H1 (cell line): ENCODE measurements at regions not wholly inside any gene's neighbourhood (a gene's known extent, or its start where the extent isn't known, plus 50 kb on each side); places are given as distances from the start of the nearest gene placed in this dataset.

Source experiments
- CTCF ChIA-PET: fragments of 300-600 bp; sonication (Branson Sonifier 250); formaldehyde crosslinking; loops from one replicate; lab custom pipeline; 2021; ENCODE audit not compliant: partially characterized antibody; lab: Charles Lee
- POLR2A ChIA-PET: fragments of 300-600 bp; sonication (Branson Sonifier 250); formaldehyde crosslinking; loops from one replicate; lab custom pipeline; 2021; ENCODE audit warnings: inconsistent platforms; ENCODE audit not compliant: partially characterized antibody; lab: Charles Lee
- DNase-seq, 2 experiments: peaks; one replicate each; pipeline versions ENCODE4 v3.0.0 to v3.0.0-alpha.2; 2010 to 2022; ENCODE audit warnings: low spot score in 2 of 2, low read depth in 1 of 2, mixed read lengths in 1 of 2
- FAIRE-seq: peaks from 2 replicates; lab custom pipeline; 2011; peaks lifted over from hg19 to GRCh38; lab: Jason Lieb, UNC
- H2AFZ ChIP-seq: 2 replicates; pipeline ENCODE4 v1.8.1; 2012; ENCODE audit warnings: low read length, inconsistent platforms
- H2AK5ac ChIP-seq: 2 replicates; pipeline ENCODE4 v1.6.1; 2013; ENCODE audit warnings: low read depth, low read length
- H2BK120ac ChIP-seq: replicated peaks from 2 replicates; pipeline ENCODE3; 2013; ENCODE audit warnings: low read depth, low read length, inconsistent platforms
- H2BK12ac ChIP-seq: 2 replicates; pipeline ENCODE4 v1.6.1; 2013; ENCODE audit warnings: low read depth, low read length
- H2BK15ac ChIP-seq: 2 replicates; pipeline ENCODE4 v1.6.1; 2013; ENCODE audit warnings: low read length
- H2BK20ac ChIP-seq: 2 replicates; pipeline ENCODE4 v1.6.1; 2013; ENCODE audit warnings: low read length
- H2BK5ac ChIP-seq: 2 replicates; pipeline ENCODE4 v1.6.1; 2013; ENCODE audit warnings: low read depth, low read length
- H3K14ac ChIP-seq: 2 replicates; pipeline ENCODE4 v1.6.1; 2013; ENCODE audit warnings: inconsistent platforms; ENCODE audit not compliant: insufficient read length
- H3K18ac ChIP-seq: 2 replicates; pipeline ENCODE4 v1.6.1; 2013; ENCODE audit warnings: low read length; ENCODE audit errors: extremely low read depth
- H3K23ac ChIP-seq: 2 replicates; pipeline ENCODE4 v1.6.1; 2013; ENCODE audit warnings: inconsistent platforms; ENCODE audit not compliant: insufficient read length
- H3K23me2 ChIP-seq: 2 replicates; pipeline ENCODE4 v1.6.1; 2013; ENCODE audit warnings: low read depth, low read length
- H3K27ac ChIP-seq: 2 replicates; pipeline ENCODE4 v1.6.1; 2011; ENCODE audit warnings: low read depth, low read length, inconsistent platforms
- H3K27me3 ChIP-seq, 4 experiments: replicated peaks in 1 of 4; 1 replicate in 1 of 4; 2 replicates in 3 of 4; pipeline versions ENCODE4 v1.6.1 to v1.8.1; 2011 to 2013; ENCODE audit warnings: low read length in 3 of 4, mild to moderate bottlenecking in 3 of 4, inconsistent platforms in 2 of 4, mixed read lengths in 2 of 4, moderate library complexity in 1 of 4; ENCODE audit not compliant: control insufficient read depth in 3 of 4, insufficient read depth in 3 of 4; ENCODE audit errors: extremely low read depth in 1 of 4
- H3K36me3 ChIP-seq, 4 experiments: 2 replicates each; pipeline versions ENCODE4 v1.6.1 to v1.8.1; 2011 to 2013; ENCODE audit warnings: mild to moderate bottlenecking in 4 of 4, low read length in 3 of 4, moderate library complexity in 2 of 4, control low read depth in 1 of 4, inconsistent platforms in 1 of 4; ENCODE audit not compliant: insufficient read depth in 4 of 4, control insufficient read depth in 2 of 4
- H3K4ac ChIP-seq: replicated peaks from 2 replicates; pipeline ENCODE3; 2013; ENCODE audit warnings: low read length, low read depth, mixed read lengths, inconsistent platforms; ENCODE audit not compliant: insufficient read length
- H3K4me1 ChIP-seq, 4 experiments: replicated peaks in 1 of 4; 1 replicate in 1 of 4; 2 replicates in 3 of 4; pipeline versions ENCODE4 v1.6.1 to v1.8.1; 2011 to 2013; ENCODE audit warnings: low read length in 3 of 4, inconsistent platforms in 2 of 4, mixed read lengths in 1 of 4; ENCODE audit not compliant: insufficient read depth in 4 of 4, control insufficient read depth in 3 of 4
- H3K4me2 ChIP-seq, 2 experiments: 2 replicates each; pipeline versions ENCODE4 v1.6.1 to v1.8.1; 2011 to 2013; ENCODE audit warnings: low read depth in 2 of 2, low read length in 2 of 2, control low read depth in 1 of 2, inconsistent platforms in 1 of 2, mild to moderate bottlenecking in 1 of 2; ENCODE audit not compliant: insufficient read depth in 1 of 2
- H3K4me3 ChIP-seq, 4 experiments: fragments of 200-600, 300-600 bp in 1 of 4; sonication (generic), shearing (Covaris generic), sonication (Bioruptor Twin) in 1 of 4; 2 replicates each; pipeline versions ENCODE4 v1.5.1 to v1.8.1; 2011 to 2016; ENCODE audit warnings: low read length in 4 of 4, low read depth in 3 of 4, control low read depth in 2 of 4, inconsistent platforms in 2 of 4, mild to moderate bottlenecking in 2 of 4, mixed read lengths in 1 of 4, moderate library complexity in 1 of 4; ENCODE audit not compliant: insufficient read depth in 2 of 4; ENCODE audit errors: extremely low read depth in 1 of 4
- H3K56ac ChIP-seq: replicated peaks from 2 replicates; pipeline ENCODE3; 2013; ENCODE audit warnings: low read depth, mild to moderate bottlenecking, mixed read lengths, low read length, inconsistent platforms; ENCODE audit not compliant: insufficient read length
- H3K79me1 ChIP-seq: 2 replicates; pipeline ENCODE4 v1.6.1; 2013; ENCODE audit warnings: low read depth, low read length, control low read depth
- H3K79me2 ChIP-seq, 2 experiments: 2 replicates each; pipeline versions ENCODE4 v1.6.1 to v1.8.1; 2012 to 2013; ENCODE audit warnings: low read length in 2 of 2, mild to moderate bottlenecking in 2 of 2, inconsistent platforms in 1 of 2; ENCODE audit not compliant: insufficient read depth in 2 of 2, control insufficient read depth in 1 of 2
- H3K9ac ChIP-seq, 4 experiments: replicated peaks in 1 of 4; 1 replicate in 1 of 4; 2 replicates in 3 of 4; pipeline versions ENCODE4 v1.6.1 to v1.8.1; 2011 to 2013; ENCODE audit warnings: low read depth in 3 of 4, low read length in 3 of 4, control low read depth in 2 of 4, mild to moderate bottlenecking in 2 of 4, moderate library complexity in 2 of 4, inconsistent platforms in 1 of 4; ENCODE audit errors: extremely low read depth in 1 of 4
- H3K9me3 ChIP-seq, 2 experiments: 2 replicates each; pipeline versions ENCODE4 v1.6.1 to v1.8.1; 2012 to 2013; ENCODE audit warnings: mild to moderate bottlenecking in 2 of 2, moderate library complexity in 2 of 2, control low read depth in 1 of 2, inconsistent platforms in 1 of 2, low read depth in 1 of 2, low read length in 1 of 2, mixed read lengths in 1 of 2; ENCODE audit not compliant: insufficient read depth in 2 of 2
- H4K20me1 ChIP-seq, 2 experiments: replicated peaks in 1 of 2; 2 replicates each; pipeline versions ENCODE3 to v1.8.1; 2011 to 2013; ENCODE audit warnings: inconsistent platforms in 2 of 2, low read length in 2 of 2, mild to moderate bottlenecking in 1 of 2; ENCODE audit not compliant: insufficient read depth in 2 of 2, control insufficient read depth in 1 of 2
- H4K5ac ChIP-seq: 2 replicates; pipeline ENCODE4 v1.6.1; 2013; ENCODE audit warnings: low read length, low read depth, mixed read lengths, inconsistent platforms; ENCODE audit not compliant: insufficient read length
- H4K8ac ChIP-seq: 2 replicates; pipeline ENCODE4 v1.8.0; 2013; ENCODE audit warnings: mild to moderate bottlenecking, moderate library complexity, low read length, inconsistent platforms; ENCODE audit not compliant: insufficient read depth; ENCODE audit errors: extremely low read depth
- H4K91ac ChIP-seq: replicated peaks from 2 replicates; pipeline ENCODE3; 2013; ENCODE audit warnings: low read length, mixed read lengths, inconsistent platforms; ENCODE audit not compliant: insufficient read length
- CBX5 ChIP-seq: fragments of 300-800, 300-1000 bp; sonication (generic); IDR thresholded peaks from 2 replicates; pipeline ENCODE4 v1.7.1; 2016; ENCODE audit warnings: antibody characterized with exemption, low read length, low read depth
- CEBPB ChIP-seq: IDR thresholded peaks from 2 replicates; pipeline ENCODE4 v1.6.1; 2012; ENCODE audit warnings: low read depth, low read length
- CREB1 ChIP-seq: IDR thresholded peaks from 2 replicates; pipeline ENCODE4 v1.6.1; 2012; ENCODE audit warnings: inconsistent platforms
- CTBP2 ChIP-seq: IDR thresholded peaks from 2 replicates; pipeline ENCODE4 v1.7.0; 2011; ENCODE audit warnings: borderline replicate concordance, mild to moderate bottlenecking, moderate library complexity, mixed read lengths, low read length; ENCODE audit not compliant: insufficient read depth, insufficient read length
- RAD21 ChIP-seq, 2 experiments: IDR thresholded peaks in 1 of 2; conservative IDR thresholded peaks in 1 of 2; 2 replicates each; pipeline ENCODE4 v1.6.1; 2011; ENCODE audit warnings: low read depth in 2 of 2, low read length in 2 of 2, improper control_type of control experiment in 1 of 2, inconsistent platforms in 1 of 2, mild to moderate bottlenecking in 1 of 2, moderate library complexity in 1 of 2
- SIRT6 ChIP-seq: IDR thresholded peaks from one replicate; pipeline ENCODE4 v1.7.1; 2012; ENCODE audit warnings: low read length, inconsistent platforms
- SP4 ChIP-seq: IDR thresholded peaks from 2 replicates; pipeline ENCODE4 v1.6.1; 2012; ENCODE audit warnings: low read length, inconsistent platforms
- TAF1 ChIP-seq: IDR thresholded peaks from 2 replicates; pipeline ENCODE4 v1.6.1; 2011; ENCODE audit warnings: mild to moderate bottlenecking, low read depth, low read length
- TAF7 ChIP-seq: optimal IDR thresholded peaks from 2 replicates; pipeline ENCODE3; 2011; ENCODE audit warnings: low read depth, mild to moderate bottlenecking, inconsistent platforms, low read length, moderate library complexity, borderline replicate concordance
- TBP ChIP-seq: IDR thresholded peaks from 2 replicates; pipeline ENCODE4 v1.6.1; 2011; ENCODE audit warnings: low read depth, low read length, improper control_type of control experiment
- WGBS, 2 experiments: shearing (Covaris generic) in 1 of 2; methylation state at CpG; one replicate each; pipeline versions ENCODE4 v1.1.6 to v1.1.7; 2013 to 2015; ENCODE audit warnings: low lambda C conversion rate in 2 of 2, mixed read lengths in 2 of 2, inconsistent platforms in 1 of 2, low coverage in 1 of 2, missing lambda C conversion rate in 1 of 2; ENCODE audit not compliant: insufficient replicate concordance in 2 of 2, insufficient coverage in 1 of 2, insufficient read length in 1 of 2; ENCODE audit errors: extremely low coverage in 1 of 2, missing lambda C conversion rate in 1 of 2; 5-methylcytosine and 5-hydroxymethylcytosine counted together

DNA sequence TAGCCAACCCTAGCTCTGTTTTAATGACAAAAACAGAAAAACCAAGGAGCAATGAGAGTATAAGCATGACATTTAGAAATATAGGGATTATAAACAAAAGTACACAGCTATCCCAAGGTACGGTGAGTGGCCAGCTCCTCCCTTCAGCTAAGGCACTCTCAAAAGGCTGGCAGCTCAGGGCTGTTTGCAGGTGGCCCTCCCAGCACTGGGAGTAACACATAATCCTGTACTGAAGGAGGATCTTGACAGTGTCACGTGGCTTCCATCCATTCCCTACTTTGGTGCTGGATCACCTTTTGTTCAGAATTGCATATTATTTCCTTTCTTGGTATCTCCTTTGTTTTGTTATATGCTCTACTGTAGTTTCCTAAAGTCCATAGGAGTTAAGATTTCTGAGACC, 500.8 kb downstream of the KCNJ18 start:
- Histone ChIP-seq H3K36me3 (no peaks in the 10 kb centered on the region), H2BK5ac (no peak overlapping the region), H3K14ac (no peak overlapping the region), H3K23ac (no peak overlapping the region), H3K9me3 (peaks cover 6 to 7% of the 10 kb centered on the region in 2 experiments; a peak in 3 of 4 replicates), H3K4me3 (no peak overlapping the region), H4K91ac (no peak overlapping the region), H3K9ac (no peak overlapping the region), H4K5ac (no peak overlapping the region), H3K79me2 (no peaks in the 10 kb centered on the region), H2AK5ac (no peak overlapping the region), H2BK12ac (no peak overlapping the region), H3K56ac (no peak overlapping the region), H2BK20ac (no peak overlapping the region), H3K4ac (no peak overlapping the region), H2BK15ac (no peak overlapping the region), H3K18ac (no peak overlapping the region), H3K27ac (no peak overlapping the region), H3K27me3 (no peaks in the 10 kb centered on the region), H4K8ac (no peak overlapping the region), H3K4me1 (no peaks in the 10 kb centered on the region), H3K4me2 (no peak overlapping the region), H2BK120ac (no peak overlapping the region), H3K79me1 (no peaks in the 10 kb centered on the region), H2AFZ (no peak overlapping the region), H4K20me1 (no peaks in the 10 kb centered on the region), H3K23me2 (no peaks in the 10 kb centered on the region; the same call in 1 of the 2 replicates)
- no peak for DNase-seq
- TF ChIP-seq CBX5: no peak
- TF ChIP-seq SIRT6: no peak
- TF ChIP-seq CREB1: no peak
- TF ChIP-seq RAD21 (IDR thresholded peaks at IDR 0.05 in 1 of 2, conservative IDR thresholded peaks at IDR 0.05 in 1 of 2; ENCODE audit: low read depth in 2 of 2, low read length in 2 of 2): no peak
- TF ChIP-seq TAF7: no peak
- no peak for TF ChIP-seq SP4
- TF ChIP-seq TAF1: no peak
- TF ChIP-seq TBP: no peak
- no peak for TF ChIP-seq CEBPB
- no peak for TF ChIP-seq CTBP2
- 61% methylated on average over 2 of the region's 2 CpGs; no CpG with 5 or more reads in 1 of the 2 experiments for WGBS, 2 experiments
- no peak for FAIRE-seq
- ChIA-PET POLR2A (no interaction called here), CTCF (no interaction called here)
